Testis (tissue), 2 donors: ENCODE measurements at regions not wholly inside any gene's neighbourhood (a gene's known extent, or its start where the extent isn't known, plus 50 kb on each side); places are given as distances from the start of the nearest gene placed in this dataset.

ENCODE experiments used
- DNase-seq: peaks from one replicate; pipeline ENCODE4 v3.0.0-alpha.2; 2019
- H3K27ac ChIP-seq, 2 donors: fragments of 200-600 bp; sonication (generic); one replicate each; pipeline ENCODE4 v1.5.1; 2019
- H3K27me3 ChIP-seq: fragments of 200-600 bp; sonication (generic); one replicate; pipeline ENCODE4 v1.5.1; 2019
- H3K36me3 ChIP-seq: fragments of 200-600 bp; sonication (generic); one replicate; pipeline ENCODE4 v1.5.1; 2017; ENCODE audit warnings: low read depth; ENCODE audit errors: missing control alignments
- H3K4me1 ChIP-seq: fragments of 200-600 bp; sonication (generic); one replicate; pipeline ENCODE4 v1.5.1; 2019
- H3K4me3 ChIP-seq, 2 donors: fragments of 200-600 bp; sonication (generic); one replicate each; pipeline ENCODE4 v1.5.1; 2017 to 2019
- H3K9me3 ChIP-seq: fragments of 200-600 bp; sonication (generic); one replicate; pipeline ENCODE4 v1.5.1; 2017
- CTCF ChIP-seq, 3 experiments: fragments of 450-650 bp in 2 of 3; fragments of 200-600 bp in 1 of 3; sonication (generic) in 1 of 3; IDR thresholded peaks; one replicate each; pipeline ENCODE4 v1.5.1; 2016 to 2019; ENCODE audit warnings: antibody characterized with exemption in 3 of 3, mild to moderate bottlenecking in 2 of 3, moderate library complexity in 1 of 3
- POLR2A ChIP-seq: fragments of 450-650 bp; IDR thresholded peaks from one replicate; pipeline ENCODE4 v1.6.1; 2017; ENCODE audit warnings: antibody characterized with exemption, mild to moderate bottlenecking, moderate library complexity
- WGBS, 2 donors: methylation state at CpG; one replicate each; pipeline ENCODE4 v1.1.5; 2018; 5-methylcytosine and 5-hydroxymethylcytosine counted together
- intact Hi-C: fragments of 100-400 bp; cut with DNase I; formaldehyde crosslinking; loops from one replicate; pipeline ENCODE4 v1.15.1; 2023; ENCODE audit warnings: low total_unique reads

DNA sequence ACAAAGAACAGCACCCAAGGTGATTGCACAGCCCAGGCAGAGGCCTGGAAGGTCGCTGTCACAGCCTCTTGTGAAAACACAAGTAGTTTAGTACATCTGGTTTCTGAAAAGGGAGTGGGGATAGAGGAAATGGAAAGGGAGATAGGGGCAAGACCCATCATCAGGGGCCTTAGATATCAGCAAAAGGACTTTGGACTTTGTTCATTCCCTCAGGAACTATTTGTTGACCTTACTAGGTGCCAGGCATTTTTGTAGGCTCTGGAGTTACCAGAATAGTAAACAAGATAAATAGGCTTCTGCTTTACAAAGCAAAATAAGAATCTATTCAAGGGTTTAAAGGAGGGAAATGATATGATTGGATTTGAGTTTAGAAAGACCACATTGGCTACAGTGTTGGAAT is 199.4 kb upstream of the CDKN3 start:
- Histone ChIP-seq H3K27ac (no peak overlapping the region), H3K4me1 (no peaks in the 10 kb centered on the region), H3K36me3 (no peaks in the 10 kb centered on the region), H3K27me3 (no peaks in the 10 kb centered on the region), H3K4me3 (no peak overlapping the region), H3K9me3 (no peaks in the 10 kb centered on the region)
- no peak for DNase-seq
- TF ChIP-seq POLR2A, result no peak
- TF ChIP-seq CTCF (IDR thresholded peaks at IDR 0.05), result no peak
- WGBS, 2 donors, result 76 to 80% methylated on average over 1 of the region's 1 CpG
- intact Hi-C loops, result no loop called here

DNA sequence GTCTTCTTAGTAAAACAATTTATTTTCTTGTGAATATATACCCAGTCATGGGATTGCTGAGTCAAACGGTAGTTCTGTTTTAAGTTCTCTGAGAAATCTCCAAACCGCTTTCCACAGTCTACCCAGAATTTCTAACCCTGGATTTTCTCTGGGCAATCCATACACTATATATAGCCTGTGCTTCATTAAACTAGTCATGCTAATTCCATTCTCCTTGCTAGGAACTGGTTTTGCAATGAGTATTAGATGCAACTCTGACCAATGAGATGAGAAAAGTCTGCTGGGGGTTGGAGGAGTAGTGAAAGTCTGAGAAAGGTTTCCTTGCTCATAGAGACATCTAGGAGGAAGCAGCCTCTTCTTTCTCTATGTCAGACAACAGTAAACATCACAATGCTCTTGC is 196.1 kb upstream of the CDKN3 start:
- Histone ChIP-seq H3K4me1 (no peaks in the 10 kb centered on the region), H3K27me3 (no peaks in the 10 kb centered on the region), H3K27ac (no peak overlapping the region), H3K4me3 (no peak overlapping the region), H3K9me3 (no peaks in the 10 kb centered on the region), H3K36me3 (no peaks in the 10 kb centered on the region)
- DNase-seq, result no peak
- intact Hi-C loops, result no loop called here
- 95 to 98% methylated on average over 2 of the region's 2 CpGs for WGBS, 2 donors
- TF ChIP-seq POLR2A, result no peak
- TF ChIP-seq CTCF (IDR thresholded peaks at IDR 0.05), result no peak

- H3K27me3 ChIP-seq, result no peaks in the 10 kb centered on the region
- H3K27ac ChIP-seq, result no peak overlapping the region
- intact Hi-C loops, result no loop called here
- H3K9me3 ChIP-seq, result no peaks in the 10 kb centered on the region
- no peak overlapping the region for H3K4me3 ChIP-seq
- no peak for TF ChIP-seq POLR2A
- no peak for TF ChIP-seq CTCF (IDR thresholded peaks at IDR 0.05)
- no peaks in the 10 kb centered on the region for H3K36me3 ChIP-seq
- 65 to 78% methylated on average over 6 of the region's 6 CpGs for WGBS, 2 donors
- DNase-seq, result no peak
- H3K4me1 ChIP-seq, result no peaks in the 10 kb centered on the region
These were observed 194.5 kb upstream of the CDKN3 start for GRCh38 chr14:54202288-54202687.

DNA sequence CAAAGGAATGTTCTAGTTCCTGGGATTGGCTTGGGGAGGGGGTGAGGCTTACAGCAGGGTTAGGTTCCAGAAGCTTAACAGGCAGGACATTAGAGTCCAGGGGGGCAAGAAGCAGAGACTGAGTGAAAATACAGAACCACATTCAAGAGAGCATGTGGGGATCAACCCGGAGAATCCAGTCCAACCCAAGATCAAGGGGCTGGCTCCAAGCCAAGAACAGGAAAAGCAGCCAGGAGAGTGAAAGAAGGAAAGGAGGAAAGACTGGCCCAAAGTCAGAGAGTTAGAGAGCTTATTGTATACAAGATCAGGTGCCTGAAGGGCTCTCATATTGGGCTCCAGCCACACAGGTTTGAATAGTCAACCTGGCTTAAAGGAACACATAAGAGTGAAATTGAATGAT is 190.3 kb upstream of the CDKN3 start:
- no peak for TF ChIP-seq POLR2A
- no peak for TF ChIP-seq CTCF (IDR thresholded peaks at IDR 0.05)
- 17 to 57% methylated on average over 1 of the region's 1 CpG for WGBS, 2 donors

DNA sequence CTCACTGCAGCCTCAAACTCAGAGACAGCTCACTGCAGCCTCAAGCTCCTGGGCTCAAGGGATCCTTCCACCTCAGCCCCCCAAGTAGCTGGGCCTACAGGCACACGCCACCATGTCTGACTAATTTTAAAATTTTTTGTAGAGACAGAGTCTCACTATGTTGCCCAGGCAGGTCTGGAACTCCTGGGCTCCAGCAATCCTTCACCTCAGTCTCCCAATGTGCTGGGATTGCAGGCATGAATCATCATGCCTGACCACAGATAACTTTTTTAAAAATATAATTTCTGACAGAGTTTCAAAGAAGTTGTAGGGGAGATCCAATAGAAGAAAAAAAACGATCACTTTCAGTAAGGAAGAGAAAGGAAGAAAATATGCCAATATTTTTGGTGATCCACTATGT is 189.7 kb upstream of the CDKN3 start:
- H3K27ac ChIP-seq, result no peak overlapping the region
- DNase-seq, result no peak
- no peaks in the 10 kb centered on the region for H3K4me1 ChIP-seq
- 83 to 91% methylated on average over 2 of the region's 2 CpGs for WGBS, 2 donors
- no peaks in the 10 kb centered on the region for H3K9me3 ChIP-seq
- TF ChIP-seq POLR2A (no peak), CTCF (IDR thresholded peaks at IDR 0.05) (no peak)
- H3K4me3 ChIP-seq, result no peak overlapping the region
- H3K36me3 ChIP-seq, result no peaks in the 10 kb centered on the region
- intact Hi-C loops, result no loop called here
- no peaks in the 10 kb centered on the region for H3K27me3 ChIP-seq

More for the DNA sequence above, 190.3 kb upstream of the CDKN3 start:
- intact Hi-C loops, result no loop called here
- Histone ChIP-seq H3K27ac (no peak overlapping the region), H3K36me3 (no peaks in the 10 kb centered on the region), H3K9me3 (no peaks in the 10 kb centered on the region), H3K4me3 (no peak overlapping the region), H3K27me3 (no peaks in the 10 kb centered on the region), H3K4me1 (no peaks in the 10 kb centered on the region)
- DNase-seq, result no peak
